GM19455 (cell line): ENCODE measurements at regions not wholly inside any gene's neighbourhood (a gene's known extent, or its start where the extent isn't known, plus 50 kb on each side); places are given as distances from the start of the nearest gene placed in this dataset.

Experiments
- ATAC-seq: cut with Tn5 transposase; IDR thresholded peaks from one replicate; pipeline ENCODE4 v1.9.1; 2021; ENCODE audit not compliant: unreplicated experiment

- no peak for ATAC-seq
Observed at GRCh38 chr12:24480766-24481449, 468.0 kb downstream of the BCAT1 start.

GRCh38 chr12:24479131-24479530 lies 469.8 kb downstream of the BCAT1 start:
- ATAC-seq: no peak

GRCh38 chr12:24478254-24478653 lies 470.6 kb downstream of the BCAT1 start:
- no peak for ATAC-seq

GRCh38 chr12:24476310-24476709 lies 472.6 kb downstream of the BCAT1 start:
- no peak for ATAC-seq

GRCh38 chr12:24475337-24475736 lies 473.6 kb downstream of the BCAT1 start:
- ATAC-seq: no peak

- no peak for ATAC-seq
Observed at GRCh38 chr12:24473097-24473496, 475.8 kb downstream of the BCAT1 start.

- no peak for ATAC-seq
Observed at GRCh38 chr12:24470050-24470449, 478.9 kb downstream of the BCAT1 start.

GRCh38 chr12:24469089-24469488 lies 479.8 kb downstream of the BCAT1 start:
- ATAC-seq: no peak

- no peak for ATAC-seq
Observed at GRCh38 chr12:24467226-24467625, 481.7 kb downstream of the BCAT1 start.

GRCh38 chr12:24463375-24463774 lies 485.5 kb downstream of the BCAT1 start:
- no peak for ATAC-seq

- no peak for ATAC-seq
Observed at GRCh38 chr12:24462946-24463345, 486.0 kb downstream of the BCAT1 start.

- ATAC-seq: no peak
Observed at GRCh38 chr12:24460506-24460905, 488.4 kb downstream of the BCAT1 start.

GRCh38 chr12:24460099-24460498 lies 488.8 kb downstream of the BCAT1 start:
- ATAC-seq: no peak

GRCh38 chr12:24455811-24456210 lies 493.1 kb downstream of the BCAT1 start:
- ATAC-seq: no peak

- ATAC-seq: no peak
Observed at GRCh38 chr12:24447678-24448077, 498.2 kb upstream of the SOX5 start.

- ATAC-seq: no peak
Observed at GRCh38 chr12:24446287-24446686, 496.8 kb upstream of the SOX5 start.

GRCh38 chr12:24444634-24445033 lies 495.2 kb upstream of the SOX5 start:
- no peak for ATAC-seq

GRCh38 chr12:24441458-24441857 lies 492.0 kb upstream of the SOX5 start:
- ATAC-seq: no peak

GRCh38 chr12:24436667-24437066 lies 487.2 kb upstream of the SOX5 start:
- no peak for ATAC-seq

- no peak for ATAC-seq
Observed at GRCh38 chr12:24431872-24432271, 482.4 kb upstream of the SOX5 start.

GRCh38 chr12:24427776-24428175 lies 478.3 kb upstream of the SOX5 start:
- ATAC-seq: no peak

- ATAC-seq: no peak
Observed at GRCh38 chr12:24425601-24425970, 476.1 kb upstream of the SOX5 start.

- ATAC-seq: no peak
Observed at GRCh38 chr12:24424889-24425600, 475.6 kb upstream of the SOX5 start.
